ENCODE measurements at regions not wholly inside any gene's neighbourhood (a gene's known extent, or its start where the extent isn't known, plus 50 kb on each side); places are given as distances from the start of the nearest gene placed in this dataset.

DNA sequence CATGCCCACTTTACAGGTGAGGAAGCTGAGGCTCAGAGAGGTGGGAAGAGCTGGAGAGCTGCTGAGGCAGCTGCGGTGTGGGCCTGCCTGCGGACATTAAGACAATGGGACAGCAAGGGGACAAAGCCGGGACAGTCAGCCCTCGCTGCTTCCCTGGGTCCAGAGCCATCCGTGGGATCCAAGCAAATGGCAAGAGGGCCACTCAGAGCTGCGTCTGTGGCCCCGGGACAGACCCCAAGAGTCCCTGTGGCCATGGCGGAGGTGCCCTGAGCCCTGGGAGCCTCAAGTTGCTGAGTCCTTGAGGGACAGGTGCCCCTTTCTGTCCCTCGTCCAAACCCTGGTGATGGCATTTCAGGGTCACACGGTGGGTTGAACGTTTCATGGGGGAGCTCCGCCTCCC, 191.9 kb downstream of the OLFM1 start:
- no peaks in the 10 kb centered on the region for H3K9me2 ChIP-seq (replicated peaks; ENCODE audit: insufficient read depth)
- H3K4me2 ChIP-seq = no peak overlapping the region
- H3K36me3 ChIP-seq (replicated peaks; ENCODE audit: insufficient read depth, low read depth) = no peaks in the 10 kb centered on the region
- H2AFZ ChIP-seq = no peak overlapping the region
- 89% methylated on average over 11 of the region's 12 CpGs for WGBS (ENCODE audit: low lambda C conversion rate, missing lambda C conversion rate)
- H3K4me1 ChIP-seq (ENCODE audit: insufficient read depth) = no peaks in the 10 kb centered on the region
- TF ChIP-seq, protein P1, sequence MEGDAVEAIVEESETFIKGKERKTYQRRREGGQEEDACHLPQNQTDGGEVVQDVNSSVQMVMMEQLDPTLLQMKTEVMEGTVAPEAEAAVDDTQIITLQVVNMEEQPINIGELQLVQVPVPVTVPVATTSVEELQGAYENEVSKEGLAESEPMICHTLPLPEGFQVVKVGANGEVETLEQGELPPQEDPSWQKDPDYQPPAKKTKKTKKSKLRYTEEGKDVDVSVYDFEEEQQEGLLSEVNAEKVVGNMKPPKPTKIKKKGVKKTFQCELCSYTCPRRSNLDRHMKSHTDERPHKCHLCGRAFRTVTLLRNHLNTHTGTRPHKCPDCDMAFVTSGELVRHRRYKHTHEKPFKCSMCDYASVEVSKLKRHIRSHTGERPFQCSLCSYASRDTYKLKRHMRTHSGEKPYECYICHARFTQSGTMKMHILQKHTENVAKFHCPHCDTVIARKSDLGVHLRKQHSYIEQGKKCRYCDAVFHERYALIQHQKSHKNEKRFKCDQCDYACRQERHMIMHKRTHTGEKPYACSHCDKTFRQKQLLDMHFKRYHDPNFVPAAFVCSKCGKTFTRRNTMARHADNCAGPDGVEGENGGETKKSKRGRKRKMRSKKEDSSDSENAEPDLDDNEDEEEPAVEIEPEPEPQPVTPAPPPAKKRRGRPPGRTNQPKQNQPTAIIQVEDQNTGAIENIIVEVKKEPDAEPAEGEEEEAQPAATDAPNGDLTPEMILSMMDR (IDR thresholded peaks at IDR 0.05; ENCODE audit: poor library complexity) = no peak
- no peak for TF ChIP-seq EZH2 (IDR thresholded peaks at IDR 0.05; ENCODE audit: borderline replicate concordance)
- no peak for TF ChIP-seq EZH2phosphoT487 (IDR thresholded peaks at IDR 0.05; ENCODE audit: low read depth, severe bottlenecking, unreplicated experiment)
- no peaks in the 10 kb centered on the region for H3K79me2 ChIP-seq
- no peaks in the 10 kb centered on the region for H4K20me1 ChIP-seq (ENCODE audit: insufficient read depth, poor library complexity, severe bottlenecking)
- no peak for DNase-seq (ENCODE audit: low spot score)
- no peaks in the 10 kb centered on the region for H3K27me3 ChIP-seq
- no peak overlapping the region for H3K27ac ChIP-seq
- no peaks in the 10 kb centered on the region for H3K9me3 ChIP-seq (ENCODE audit: low read depth)
- no peak overlapping the region for H3K4me3 ChIP-seq

GRCh38 chr9:135279834-135280393, 192.4 kb downstream of the OLFM1 start:
- no peak overlapping the region for H2AFZ ChIP-seq
- DNase-seq (ENCODE audit: low spot score) = no peak
- no peak overlapping the region for H3K27ac ChIP-seq
- H3K79me2 ChIP-seq = no peaks in the 10 kb centered on the region
- no peak overlapping the region for H3K4me3 ChIP-seq
- no peaks in the 10 kb centered on the region for H3K9me3 ChIP-seq (ENCODE audit: low read depth)
- 95% methylated on average over 23 of the region's 23 CpGs for WGBS (ENCODE audit: low lambda C conversion rate, missing lambda C conversion rate)
- no peaks in the 10 kb centered on the region for H4K20me1 ChIP-seq (ENCODE audit: insufficient read depth, poor library complexity, severe bottlenecking)
- H3K9me2 ChIP-seq (replicated peaks; ENCODE audit: insufficient read depth) = no peaks in the 10 kb centered on the region
- H3K36me3 ChIP-seq (replicated peaks; ENCODE audit: insufficient read depth, low read depth) = no peaks in the 10 kb centered on the region
- H3K4me2 ChIP-seq = no peak overlapping the region
- H3K4me1 ChIP-seq (ENCODE audit: insufficient read depth) = no peaks in the 10 kb centered on the region
- TF ChIP-seq EZH2 (IDR thresholded peaks at IDR 0.05; ENCODE audit: borderline replicate concordance) (no peak), EZH2phosphoT487 (IDR thresholded peaks at IDR 0.05; ENCODE audit: low read depth, severe bottlenecking, unreplicated experiment) (no peak)
- TF ChIP-seq, protein P1 (IDR thresholded peaks at IDR 0.05; ENCODE audit: poor library complexity) = no peak
- no peaks in the 10 kb centered on the region for H3K27me3 ChIP-seq

DNA sequence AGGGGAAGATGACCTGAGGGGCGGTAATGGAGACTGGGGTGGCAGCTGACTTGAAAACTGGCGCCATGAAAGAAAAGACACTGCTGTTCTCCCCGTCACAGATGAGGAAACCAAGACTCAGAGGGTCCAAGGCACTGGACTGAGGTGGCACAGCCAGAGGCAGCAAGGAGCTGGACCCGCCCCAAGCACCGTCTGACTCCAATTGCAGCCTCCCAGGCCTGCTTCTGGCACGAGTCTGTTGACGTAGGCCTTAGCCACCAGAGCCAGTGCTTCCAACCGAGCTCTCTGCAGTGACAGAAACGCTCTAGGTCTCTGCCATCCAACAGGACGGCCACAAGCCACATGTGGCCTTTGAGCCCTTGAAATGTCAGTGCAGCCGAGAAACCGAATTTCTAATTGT, 193.2 kb downstream of the OLFM1 start:
- Histone ChIP-seq H3K4me2 (no peak overlapping the region), H3K36me3 (replicated peaks; ENCODE audit: insufficient read depth, low read depth) (no peaks in the 10 kb centered on the region), H3K27ac (no peak overlapping the region), H3K79me2 (no peaks in the 10 kb centered on the region), H3K9me3 (ENCODE audit: low read depth) (no peaks in the 10 kb centered on the region), H3K9me2 (replicated peaks; ENCODE audit: insufficient read depth) (no peaks in the 10 kb centered on the region), H4K20me1 (ENCODE audit: insufficient read depth, poor library complexity, severe bottlenecking) (no peaks in the 10 kb centered on the region), H3K27me3 (no peaks in the 10 kb centered on the region), H3K4me3 (no peak overlapping the region), H3K4me1 (ENCODE audit: insufficient read depth) (no peaks in the 10 kb centered on the region), H2AFZ (no peak overlapping the region)
- WGBS (ENCODE audit: low lambda C conversion rate, missing lambda C conversion rate) = 82% methylated on average over 12 of the region's 12 CpGs
- TF ChIP-seq EZH2phosphoT487 (IDR thresholded peaks at IDR 0.05; ENCODE audit: low read depth, severe bottlenecking, unreplicated experiment) (no peak), EZH2 (IDR thresholded peaks at IDR 0.05; ENCODE audit: borderline replicate concordance) (no peak)
- TF ChIP-seq, protein P1 (IDR thresholded peaks at IDR 0.05; ENCODE audit: poor library complexity) = no peak
- no peak for DNase-seq (ENCODE audit: low spot score)

DNA sequence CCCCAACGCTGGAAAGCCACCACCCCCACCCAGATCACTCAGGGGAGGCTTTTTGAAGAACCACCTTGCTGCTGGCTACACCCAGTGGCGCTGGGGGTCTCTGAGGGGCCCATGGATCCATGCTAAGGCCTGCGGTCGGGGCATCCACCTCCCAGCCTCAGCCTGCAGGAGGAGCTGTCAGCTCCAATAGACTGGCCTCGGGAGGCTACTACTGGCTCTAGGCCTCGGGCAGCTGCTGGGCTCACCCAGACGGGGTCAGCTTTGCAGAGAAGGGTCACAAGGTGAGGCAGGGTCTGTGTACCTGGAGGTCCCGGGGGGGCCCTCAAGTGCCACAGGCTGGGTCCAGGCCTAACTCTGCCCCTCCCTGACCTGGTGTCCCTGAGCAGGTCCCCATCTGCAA, 193.7 kb downstream of the OLFM1 start:
- Histone ChIP-seq H3K27ac (no peak overlapping the region), H3K36me3 (replicated peaks; ENCODE audit: insufficient read depth, low read depth) (no peaks in the 10 kb centered on the region), H3K4me3 (no peak overlapping the region), H3K4me2 (no peak overlapping the region), H4K20me1 (ENCODE audit: insufficient read depth, poor library complexity, severe bottlenecking) (no peaks in the 10 kb centered on the region), H2AFZ (no peak overlapping the region), H3K9me2 (replicated peaks; ENCODE audit: insufficient read depth) (no peaks in the 10 kb centered on the region), H3K4me1 (ENCODE audit: insufficient read depth) (no peaks in the 10 kb centered on the region), H3K9me3 (ENCODE audit: low read depth) (no peaks in the 10 kb centered on the region), H3K79me2 (no peaks in the 10 kb centered on the region), H3K27me3 (no peaks in the 10 kb centered on the region)
- TF ChIP-seq, protein P1 (IDR thresholded peaks at IDR 0.05; ENCODE audit: poor library complexity) = no peak
- TF ChIP-seq EZH2phosphoT487 (IDR thresholded peaks at IDR 0.05; ENCODE audit: low read depth, severe bottlenecking, unreplicated experiment) = no peak
- no peak for TF ChIP-seq EZH2 (IDR thresholded peaks at IDR 0.05; ENCODE audit: borderline replicate concordance)
- WGBS (ENCODE audit: low lambda C conversion rate, missing lambda C conversion rate) = 81% methylated on average over 8 of the region's 8 CpGs
- no peak for DNase-seq (ENCODE audit: low spot score)
